Karpas-422 (cell line): ENCODE measurements at regions not wholly inside any gene's neighbourhood (a gene's known extent, or its start where the extent isn't known, plus 50 kb on each side); places are given as distances from the start of the nearest gene placed in this dataset.

Experiments
- DNase-seq: peaks from one replicate; pipeline ENCODE4 v3.0.0-alpha.2; 2015
- H2AFZ ChIP-seq: fragments of 200-600 bp; sonication (generic); 2 replicates; pipeline ENCODE4 v1.6.1; 2014; ENCODE audit warnings: antibody characterized with exemption, low read length, mixed read lengths
- H3K27ac ChIP-seq: fragments of 200-600 bp; sonication (generic); 2 replicates; pipeline ENCODE4 v1.5.1; 2014; ENCODE audit warnings: mild to moderate bottlenecking, low read length, moderate library complexity
- H3K27me3 ChIP-seq: fragments of 200-600 bp; sonication (generic); 2 replicates; pipeline ENCODE4 v1.6.1; 2014; ENCODE audit warnings: low read length, mixed read lengths
- H3K36me3 ChIP-seq: fragments of 200-600 bp; sonication (generic); 2 replicates; pipeline ENCODE4 v1.6.1; 2014; ENCODE audit warnings: low read length, mixed read lengths; ENCODE audit not compliant: insufficient read depth
- H3K4me1 ChIP-seq: fragments of 200-600 bp; sonication (generic); 2 replicates; pipeline ENCODE4 v1.6.1; 2014; ENCODE audit warnings: mild to moderate bottlenecking, low read length, mixed read lengths
- H3K4me2 ChIP-seq: fragments of 200-600 bp; sonication (generic); 2 replicates; pipeline ENCODE4 v1.6.1; 2014; ENCODE audit warnings: low read length, low read depth, mild to moderate bottlenecking; ENCODE audit not compliant: poor library complexity, severe bottlenecking
- H3K4me3 ChIP-seq: fragments of 200-600 bp; sonication (generic); 2 replicates; pipeline ENCODE4 v1.5.1; 2014; ENCODE audit warnings: mild to moderate bottlenecking, antibody characterized with exemption, low read length, mixed read lengths
- H3K79me2 ChIP-seq: fragments of 200-600 bp; sonication (generic); 2 replicates; pipeline ENCODE4 v1.6.1; 2014; ENCODE audit warnings: mild to moderate bottlenecking, low read length, mixed read lengths
- H3K9ac ChIP-seq: fragments of 200-600 bp; sonication (generic); 2 replicates; pipeline ENCODE4 v1.6.0; 2014; ENCODE audit warnings: low read length
- H3K9me2 ChIP-seq: fragments of 200-600 bp; sonication (generic), shearing (Covaris generic); replicated peaks from 2 replicates; pipeline ENCODE4 v1.6.0; 2014; ENCODE audit warnings: mild to moderate bottlenecking, low read length, moderate library complexity; ENCODE audit not compliant: insufficient read depth
- H3K9me3 ChIP-seq: fragments of 300-700, 200-600 bp; sonication (generic); 2 replicates; pipeline ENCODE4 v1.6.1; 2014; ENCODE audit warnings: low read length, mixed read lengths
- H4K20me1 ChIP-seq: fragments of 200-600 bp; sonication (generic); 2 replicates; pipeline ENCODE4 v1.6.1; 2014; ENCODE audit warnings: mild to moderate bottlenecking, antibody characterized with exemption, low read length, low read depth; ENCODE audit not compliant: insufficient read depth

GRCh38 chr14:62369919-62370560 is 607.8 kb downstream of the SNAPC1 start:
- Histone ChIP-seq H3K4me1 (no peaks in the 10 kb centered on the region), H2AFZ (no peak overlapping the region), H3K36me3 (no peaks in the 10 kb centered on the region), H3K27ac (no peak overlapping the region), H3K79me2 (no peaks in the 10 kb centered on the region), H4K20me1 (no peaks in the 10 kb centered on the region), H3K4me2 (no peak overlapping the region), H3K27me3 (no peaks in the 10 kb centered on the region), H3K9me2 (no peaks in the 10 kb centered on the region), H3K4me3 (no peak overlapping the region), H3K9ac (no peak overlapping the region), H3K9me3 (no peaks in the 10 kb centered on the region)
- no peak for DNase-seq

- no peaks in the 10 kb centered on the region for H3K36me3 ChIP-seq
- no peaks in the 10 kb centered on the region for H3K27me3 ChIP-seq
- no peaks in the 10 kb centered on the region for H3K79me2 ChIP-seq
- no peak for DNase-seq
- no peak overlapping the region for H2AFZ ChIP-seq
- H3K4me2 ChIP-seq = no peak overlapping the region
- H3K4me3 ChIP-seq = no peak overlapping the region
- H3K27ac ChIP-seq = no peak overlapping the region
- no peaks in the 10 kb centered on the region for H3K9me2 ChIP-seq
- no peak overlapping the region for H3K9ac ChIP-seq
- no peaks in the 10 kb centered on the region; the same call in 1 of the 2 replicates for H3K9me3 ChIP-seq
- H3K4me1 ChIP-seq = no peaks in the 10 kb centered on the region
- H4K20me1 ChIP-seq = no peaks in the 10 kb centered on the region
These were observed 611.7 kb downstream of the SNAPC1 start for GRCh38 chr14:62373944-62374343.

GRCh38 chr14:62378057-62378456 is 615.8 kb downstream of the SNAPC1 start:
- Histone ChIP-seq H3K79me2 (no peaks in the 10 kb centered on the region), H4K20me1 (no peaks in the 10 kb centered on the region), H3K27me3 (no peaks in the 10 kb centered on the region), H3K4me2 (no peak overlapping the region), H3K4me1 (no peaks in the 10 kb centered on the region), H3K27ac (no peak overlapping the region), H3K9me2 (no peaks in the 10 kb centered on the region), H3K9me3 (no peaks in the 10 kb centered on the region; the same call in 1 of the 2 replicates), H3K4me3 (no peak overlapping the region), H3K36me3 (no peaks in the 10 kb centered on the region), H3K9ac (no peak overlapping the region), H2AFZ (no peak overlapping the region)
- no peak for DNase-seq

GRCh38 chr14:62381311-62382070 is 619.3 kb downstream of the SNAPC1 start:
- Histone ChIP-seq H3K79me2 (no peaks in the 10 kb centered on the region), H3K4me3 (no peak overlapping the region), H3K9ac (no peak overlapping the region), H2AFZ (no peak overlapping the region), H3K27me3 (no peaks in the 10 kb centered on the region), H4K20me1 (no peaks in the 10 kb centered on the region), H3K9me2 (no peaks in the 10 kb centered on the region), H3K9me3 (no peaks in the 10 kb centered on the region; the same call in 1 of the 2 replicates), H3K27ac (no peak overlapping the region), H3K4me1 (no peaks in the 10 kb centered on the region), H3K36me3 (no peaks in the 10 kb centered on the region), H3K4me2 (no peak overlapping the region)
- DNase-seq = no peak

GRCh38 chr14:62409169-62409568 is 636.1 kb downstream of the KCNH5 start:
- Histone ChIP-seq H4K20me1 (no peaks in the 10 kb centered on the region), H3K4me3 (no peak overlapping the region), H3K79me2 (no peaks in the 10 kb centered on the region), H3K27ac (no peak overlapping the region), H3K9me2 (no peaks in the 10 kb centered on the region), H3K9me3 (no peaks in the 10 kb centered on the region), H3K4me1 (no peaks in the 10 kb centered on the region), H3K36me3 (no peaks in the 10 kb centered on the region), H2AFZ (no peak overlapping the region), H3K27me3 (0 out of 2 replicates have a peak, but pooled peaks cover 3% of the 10 kb centered on the region), H3K9ac (no peak overlapping the region), H3K4me2 (no peak overlapping the region)
- DNase-seq = no peak

GRCh38 chr14:62409626-62410300 is 635.5 kb downstream of the KCNH5 start:
- Histone ChIP-seq H3K9me3 (no peaks in the 10 kb centered on the region), H2AFZ (no peak overlapping the region), H3K9me2 (no peaks in the 10 kb centered on the region), H3K79me2 (no peaks in the 10 kb centered on the region), H3K36me3 (no peaks in the 10 kb centered on the region), H4K20me1 (no peaks in the 10 kb centered on the region), H3K9ac (no peak overlapping the region), H3K4me3 (no peak overlapping the region), H3K4me2 (no peak overlapping the region), H3K4me1 (no peaks in the 10 kb centered on the region), H3K27me3 (0 out of 2 replicates have a peak, but pooled peaks cover 3% of the 10 kb centered on the region), H3K27ac (no peak overlapping the region)
- no peak for DNase-seq

- Histone ChIP-seq H3K9me2 (no peaks in the 10 kb centered on the region), H4K20me1 (no peaks in the 10 kb centered on the region), H3K9ac (no peak overlapping the region), H3K9me3 (no peaks in the 10 kb centered on the region), H3K4me1 (no peaks in the 10 kb centered on the region), H3K79me2 (no peaks in the 10 kb centered on the region), H3K4me2 (no peak overlapping the region), H3K27me3 (0 out of 2 replicates have a peak, but pooled peaks cover 2% of the 10 kb centered on the region), H3K36me3 (no peaks in the 10 kb centered on the region), H3K27ac (no peak overlapping the region), H3K4me3 (no peak overlapping the region), H2AFZ (no peak overlapping the region)
- DNase-seq = no peak
These were observed 624.4 kb downstream of the KCNH5 start for GRCh38 chr14:62420847-62421246.
